K562 (cell line): ENCODE measurements at regions not wholly inside any gene's neighbourhood (a gene's known extent, or its start where the extent isn't known, plus 50 kb on each side); places are given as distances from the start of the nearest gene placed in this dataset.
A peak's percentile ranks its signal among the peaks of the same experiment; 100 is the strongest.

Experiments used
- CEBPB ChIP-seq: fragments of 450-650 bp; IDR thresholded peaks from 2 replicates; pipeline ENCODE4 v1.6.1; 2016; ENCODE audit warnings: missing genetic modification characterization, missing compliant biosample characterization
- KLF10 ChIP-seq: fragments of 250-450 bp; sonication (Bioruptor Pico); IDR thresholded peaks from 2 replicates; pipeline ENCODE4 v1.6.1; 2021; ENCODE audit warnings: matching md5 sums
- NR2C2 ChIP-seq, 2 experiments: fragments of 200-800 bp in 1 of 2; sonication (Bioruptor generic) in 1 of 2; sonication (generic) in 1 of 2; formaldehyde crosslinking in 1 of 2; IDR thresholded peaks; 2 replicates each; pipeline versions ENCODE4 v1.6.1 to v1.8.0; 2016 to 2022; ENCODE audit warnings: mild to moderate bottlenecking in 1 of 2, missing compliant biosample characterization in 1 of 2, missing genetic modification characterization in 1 of 2, missing genetic modification reagents in 1 of 2
- TEAD2 ChIP-seq: fragments of 450-650 bp; IDR thresholded peaks from 2 replicates; pipeline ENCODE4 v1.6.1; 2016; ENCODE audit warnings: missing genetic modification characterization, control low read depth, missing compliant biosample characterization
- ZNF197 ChIP-seq: fragments of 200-800 bp; sonication (Bioruptor generic); IDR thresholded peaks from 2 replicates; pipeline ENCODE4 v1.6.1; 2016; ENCODE audit warnings: low read depth, missing genetic modification characterization, missing compliant biosample characterization
- TF ChIP-seq, protein P1 (sequence below), 2 experiments: fragments of 450-650 bp; formaldehyde crosslinking in 1 of 2; IDR thresholded peaks; 2 replicates each; pipeline versions ENCODE4 v1.4.0 to v1.6.1; 2014 to 2020; ENCODE audit warnings: mild to moderate bottlenecking in 2 of 2, borderline replicate concordance in 1 of 2, low read depth in 1 of 2
- TF ChIP-seq, protein P2 (sequence below): fragments of 250-450 bp; sonication (Bioruptor Pico); IDR thresholded peaks from 2 replicates; pipeline ENCODE4 v1.9.0; 2021; ENCODE audit warnings: mild to moderate bottlenecking
- TF ChIP-seq, protein P3 (sequence below): fragments of 250-450 bp; sonication (Bioruptor Pico); IDR thresholded peaks from 2 replicates; pipeline ENCODE4 v1.5.0; 2021; ENCODE audit warnings: mild to moderate bottlenecking, borderline replicate concordance
- TF ChIP-seq, protein P4 (sequence below), 3 experiments: fragments of 200-800 bp in 1 of 3; fragments of 250-450 bp in 1 of 3; fragments of 450-650 bp in 1 of 3; sonication (Bioruptor Pico) in 1 of 3; sonication (Bioruptor generic) in 1 of 3; formaldehyde crosslinking in 1 of 3; IDR thresholded peaks; 2 replicates each; pipeline versions ENCODE4 v1.6.1 to v1.8.0; 2016 to 2022; ENCODE audit warnings: mild to moderate bottlenecking in 2 of 3, missing genetic modification characterization in 2 of 3, missing compliant biosample characterization in 1 of 3, moderate library complexity in 1 of 3

DNA sequence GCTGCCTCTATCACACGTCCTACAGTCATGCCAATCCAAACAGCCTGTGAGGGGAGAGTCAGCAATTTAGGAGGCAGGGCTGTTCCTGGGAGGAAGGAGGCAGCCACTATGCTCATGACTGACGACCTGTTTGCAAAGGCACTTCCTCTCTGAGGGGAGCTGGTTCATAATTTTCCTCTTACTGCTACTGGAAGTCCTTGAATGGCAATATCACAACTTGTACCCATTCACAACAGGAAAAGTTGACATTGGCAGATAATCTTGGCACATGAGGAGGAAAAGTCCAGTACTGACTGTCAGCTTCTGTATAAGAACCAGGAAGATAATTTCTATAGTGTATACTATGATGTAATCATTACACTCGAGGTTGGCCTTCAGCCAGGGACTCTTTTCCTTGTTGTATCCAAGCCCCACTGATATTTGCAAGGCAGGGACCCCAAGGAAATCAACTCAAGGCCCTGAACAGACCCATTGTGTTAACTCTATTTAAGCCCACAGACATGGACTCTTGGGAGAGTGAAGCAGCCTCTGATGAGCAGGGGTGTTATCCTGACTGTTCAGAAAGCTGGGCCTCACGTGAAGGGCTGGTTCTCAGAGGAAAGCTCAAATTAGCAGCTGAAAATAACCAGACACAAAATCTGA is 267.3 kb upstream of the ADAMTS9 start (continued):
- TF ChIP-seq, protein P1, sequence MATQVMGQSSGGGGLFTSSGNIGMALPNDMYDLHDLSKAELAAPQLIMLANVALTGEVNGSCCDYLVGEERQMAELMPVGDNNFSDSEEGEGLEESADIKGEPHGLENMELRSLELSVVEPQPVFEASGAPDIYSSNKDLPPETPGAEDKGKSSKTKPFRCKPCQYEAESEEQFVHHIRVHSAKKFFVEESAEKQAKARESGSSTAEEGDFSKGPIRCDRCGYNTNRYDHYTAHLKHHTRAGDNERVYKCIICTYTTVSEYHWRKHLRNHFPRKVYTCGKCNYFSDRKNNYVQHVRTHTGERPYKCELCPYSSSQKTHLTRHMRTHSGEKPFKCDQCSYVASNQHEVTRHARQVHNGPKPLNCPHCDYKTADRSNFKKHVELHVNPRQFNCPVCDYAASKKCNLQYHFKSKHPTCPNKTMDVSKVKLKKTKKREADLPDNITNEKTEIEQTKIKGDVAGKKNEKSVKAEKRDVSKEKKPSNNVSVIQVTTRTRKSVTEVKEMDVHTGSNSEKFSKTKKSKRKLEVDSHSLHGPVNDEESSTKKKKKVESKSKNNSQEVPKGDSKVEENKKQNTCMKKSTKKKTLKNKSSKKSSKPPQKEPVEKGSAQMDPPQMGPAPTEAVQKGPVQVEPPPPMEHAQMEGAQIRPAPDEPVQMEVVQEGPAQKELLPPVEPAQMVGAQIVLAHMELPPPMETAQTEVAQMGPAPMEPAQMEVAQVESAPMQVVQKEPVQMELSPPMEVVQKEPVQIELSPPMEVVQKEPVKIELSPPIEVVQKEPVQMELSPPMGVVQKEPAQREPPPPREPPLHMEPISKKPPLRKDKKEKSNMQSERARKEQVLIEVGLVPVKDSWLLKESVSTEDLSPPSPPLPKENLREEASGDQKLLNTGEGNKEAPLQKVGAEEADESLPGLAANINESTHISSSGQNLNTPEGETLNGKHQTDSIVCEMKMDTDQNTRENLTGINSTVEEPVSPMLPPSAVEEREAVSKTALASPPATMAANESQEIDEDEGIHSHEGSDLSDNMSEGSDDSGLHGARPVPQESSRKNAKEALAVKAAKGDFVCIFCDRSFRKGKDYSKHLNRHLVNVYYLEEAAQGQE (IDR thresholded peaks at IDR 0.05; ENCODE audit: borderline replicate concordance) = no peak
- TF ChIP-seq, protein P1 (CRISPR knock-in tag; IDR thresholded peaks at IDR 0.05; ENCODE audit: low read depth) = no peak
- TF ChIP-seq KLF10 (CRISPR knock-in tag) = no peak
- no peak for TF ChIP-seq NR2C2 (CRISPR knock-in tag; IDR thresholded peaks at IDR 0.05)
- no peak for TF ChIP-seq NR2C2 (tag; IDR thresholded peaks at IDR 0.05)
- TF ChIP-seq CEBPB = peak; percentile 43
- TF ChIP-seq ZNF197 (CRISPR knock-in tag) = no peak
- TF ChIP-seq, protein P2, sequence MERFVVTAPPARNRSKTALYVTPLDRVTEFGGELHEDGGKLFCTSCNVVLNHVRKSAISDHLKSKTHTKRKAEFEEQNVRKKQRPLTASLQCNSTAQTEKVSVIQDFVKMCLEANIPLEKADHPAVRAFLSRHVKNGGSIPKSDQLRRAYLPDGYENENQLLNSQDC = no peak
- TF ChIP-seq, protein P3, sequence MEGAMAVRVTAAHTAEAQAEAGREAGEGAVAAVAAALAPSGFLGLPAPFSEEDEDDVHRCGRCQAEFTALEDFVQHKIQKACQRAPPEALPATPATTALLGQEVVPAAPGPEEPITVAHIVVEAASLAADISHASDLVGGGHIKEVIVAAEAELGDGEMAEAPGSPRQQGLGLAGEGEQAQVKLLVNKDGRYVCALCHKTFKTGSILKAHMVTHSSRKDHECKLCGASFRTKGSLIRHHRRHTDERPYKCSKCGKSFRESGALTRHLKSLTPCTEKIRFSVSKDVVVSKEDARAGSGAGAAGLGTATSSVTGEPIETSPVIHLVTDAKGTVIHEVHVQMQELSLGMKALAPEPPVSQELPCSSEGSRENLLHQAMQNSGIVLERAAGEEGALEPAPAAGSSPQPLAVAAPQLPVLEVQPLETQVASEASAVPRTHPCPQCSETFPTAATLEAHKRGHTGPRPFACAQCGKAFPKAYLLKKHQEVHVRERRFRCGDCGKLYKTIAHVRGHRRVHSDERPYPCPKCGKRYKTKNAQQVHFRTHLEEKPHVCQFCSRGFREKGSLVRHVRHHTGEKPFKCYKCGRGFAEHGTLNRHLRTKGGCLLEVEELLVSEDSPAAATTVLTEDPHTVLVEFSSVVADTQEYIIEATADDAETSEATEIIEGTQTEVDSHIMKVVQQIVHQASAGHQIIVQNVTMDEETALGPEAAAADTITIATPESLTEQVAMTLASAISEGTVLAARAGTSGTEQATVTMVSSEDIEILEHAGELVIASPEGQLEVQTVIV (CRISPR knock-in tag) = no peak
- TF ChIP-seq TEAD2 (tag) = no peak
- TF ChIP-seq, protein P4, sequence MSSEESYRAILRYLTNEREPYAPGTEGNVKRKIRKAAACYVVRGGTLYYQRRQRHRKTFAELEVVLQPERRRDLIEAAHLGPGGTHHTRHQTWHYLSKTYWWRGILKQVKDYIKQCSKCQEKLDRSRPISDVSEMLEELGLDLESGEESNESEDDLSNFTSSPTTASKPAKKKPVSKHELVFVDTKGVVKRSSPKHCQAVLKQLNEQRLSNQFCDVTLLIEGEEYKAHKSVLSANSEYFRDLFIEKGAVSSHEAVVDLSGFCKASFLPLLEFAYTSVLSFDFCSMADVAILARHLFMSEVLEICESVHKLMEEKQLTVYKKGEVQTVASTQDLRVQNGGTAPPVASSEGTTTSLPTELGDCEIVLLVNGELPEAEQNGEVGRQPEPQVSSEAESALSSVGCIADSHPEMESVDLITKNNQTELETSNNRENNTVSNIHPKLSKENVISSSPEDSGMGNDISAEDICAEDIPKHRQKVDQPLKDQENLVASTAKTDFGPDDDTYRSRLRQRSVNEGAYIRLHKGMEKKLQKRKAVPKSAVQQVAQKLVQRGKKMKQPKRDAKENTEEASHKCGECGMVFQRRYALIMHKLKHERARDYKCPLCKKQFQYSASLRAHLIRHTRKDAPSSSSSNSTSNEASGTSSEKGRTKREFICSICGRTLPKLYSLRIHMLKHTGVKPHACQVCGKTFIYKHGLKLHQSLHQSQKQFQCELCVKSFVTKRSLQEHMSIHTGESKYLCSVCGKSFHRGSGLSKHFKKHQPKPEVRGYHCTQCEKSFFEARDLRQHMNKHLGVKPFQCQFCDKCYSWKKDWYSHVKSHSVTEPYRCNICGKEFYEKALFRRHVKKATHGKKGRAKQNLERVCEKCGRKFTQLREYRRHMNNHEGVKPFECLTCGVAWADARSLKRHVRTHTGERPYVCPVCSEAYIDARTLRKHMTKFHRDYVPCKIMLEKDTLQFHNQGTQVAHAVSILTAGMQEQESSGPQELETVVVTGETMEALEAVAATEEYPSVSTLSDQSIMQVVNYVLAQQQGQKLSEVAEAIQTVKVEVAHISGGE (CRISPR knock-in tag; IDR thresholded peaks at IDR 0.05) = peak in 1 of 3 experiments; percentile 18; a peak in 1 of 6 replicates
